HL-60 (cell line): ENCODE measurements at regions not wholly inside any gene's neighbourhood (a gene's known extent, or its start where the extent isn't known, plus 50 kb on each side); places are given as distances from the start of the nearest gene placed in this dataset.

Source experiments
- GABPA ChIP-seq: IDR thresholded peaks from 2 replicates; pipeline ENCODE4 v1.6.1; 2012; ENCODE audit warnings: low read depth
- POLR2AphosphoS5 ChIP-seq: IDR thresholded peaks from 2 replicates; pipeline ENCODE4 v1.6.1; 2012; ENCODE audit warnings: low read depth
- REST ChIP-seq: IDR thresholded peaks from 2 replicates; pipeline ENCODE4 v1.6.1; 2012; ENCODE audit warnings: low read depth; ENCODE audit not compliant: insufficient replicate concordance
- SPI1 ChIP-seq: IDR thresholded peaks from 2 replicates; pipeline ENCODE4 v1.6.1; 2012; ENCODE audit warnings: low read depth, mild to moderate bottlenecking, borderline replicate concordance
- TF ChIP-seq, protein P1 (sequence below): IDR thresholded peaks from one replicate; pipeline ENCODE4 v1.5.1; 2011; ENCODE audit warnings: low read length, control low read depth, inconsistent platforms; ENCODE audit not compliant: insufficient read depth

GRCh38 chr9:108254236-108254635, 601.5 kb downstream of the ACTL7B start:
- TF ChIP-seq GABPA (no peak), POLR2AphosphoS5 (no peak), REST (no peak), SPI1 (no peak)
- TF ChIP-seq, protein P1, sequence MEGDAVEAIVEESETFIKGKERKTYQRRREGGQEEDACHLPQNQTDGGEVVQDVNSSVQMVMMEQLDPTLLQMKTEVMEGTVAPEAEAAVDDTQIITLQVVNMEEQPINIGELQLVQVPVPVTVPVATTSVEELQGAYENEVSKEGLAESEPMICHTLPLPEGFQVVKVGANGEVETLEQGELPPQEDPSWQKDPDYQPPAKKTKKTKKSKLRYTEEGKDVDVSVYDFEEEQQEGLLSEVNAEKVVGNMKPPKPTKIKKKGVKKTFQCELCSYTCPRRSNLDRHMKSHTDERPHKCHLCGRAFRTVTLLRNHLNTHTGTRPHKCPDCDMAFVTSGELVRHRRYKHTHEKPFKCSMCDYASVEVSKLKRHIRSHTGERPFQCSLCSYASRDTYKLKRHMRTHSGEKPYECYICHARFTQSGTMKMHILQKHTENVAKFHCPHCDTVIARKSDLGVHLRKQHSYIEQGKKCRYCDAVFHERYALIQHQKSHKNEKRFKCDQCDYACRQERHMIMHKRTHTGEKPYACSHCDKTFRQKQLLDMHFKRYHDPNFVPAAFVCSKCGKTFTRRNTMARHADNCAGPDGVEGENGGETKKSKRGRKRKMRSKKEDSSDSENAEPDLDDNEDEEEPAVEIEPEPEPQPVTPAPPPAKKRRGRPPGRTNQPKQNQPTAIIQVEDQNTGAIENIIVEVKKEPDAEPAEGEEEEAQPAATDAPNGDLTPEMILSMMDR, result no peak
